ENCODE measurements at regions not wholly inside any gene's neighbourhood (a gene's known extent, or its start where the extent isn't known, plus 50 kb on each side); places are given as distances from the start of the nearest gene placed in this dataset.

DNA sequence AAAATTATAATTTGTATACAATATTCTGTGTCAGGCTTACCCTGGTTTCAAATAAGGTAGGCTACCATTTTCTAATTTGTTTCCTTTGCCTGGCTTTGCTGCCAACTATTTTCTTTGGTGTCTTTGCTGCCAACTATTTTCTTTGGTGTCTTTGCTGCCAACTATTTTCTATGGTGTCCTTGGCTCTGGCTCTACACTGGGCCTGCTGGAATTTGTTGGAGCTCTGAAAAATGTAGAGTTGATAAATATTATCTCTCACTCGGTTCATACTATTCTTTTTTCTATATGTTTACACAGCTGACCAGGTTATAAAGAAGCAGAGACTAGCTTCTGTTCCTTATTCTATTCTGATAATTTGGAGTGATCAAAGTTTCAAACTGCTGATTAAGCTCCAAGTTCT is 768.0 kb upstream of the PHF14 start:
- no peak for DNase-seq

DNA sequence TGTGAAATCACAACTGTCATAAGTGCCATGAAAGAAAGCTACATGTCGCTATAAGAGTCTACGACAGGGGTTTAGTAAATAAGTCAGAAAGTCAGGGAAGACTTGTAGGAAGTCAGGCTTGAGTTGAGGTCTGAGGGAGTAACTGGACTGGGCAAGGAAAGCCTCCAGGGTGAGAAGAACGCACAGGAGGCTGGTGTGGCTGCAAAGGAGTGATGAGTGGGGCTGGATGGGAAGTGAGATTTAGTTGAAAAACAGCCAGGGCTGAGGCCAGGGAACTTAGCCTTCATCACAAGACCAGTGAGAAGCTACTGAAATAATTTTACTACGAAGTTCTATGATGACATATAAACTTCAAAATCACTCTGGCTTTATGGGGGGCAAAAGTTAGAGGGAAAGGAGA is 763.7 kb upstream of the PHF14 start:
- DNase-seq: no peak

DNA sequence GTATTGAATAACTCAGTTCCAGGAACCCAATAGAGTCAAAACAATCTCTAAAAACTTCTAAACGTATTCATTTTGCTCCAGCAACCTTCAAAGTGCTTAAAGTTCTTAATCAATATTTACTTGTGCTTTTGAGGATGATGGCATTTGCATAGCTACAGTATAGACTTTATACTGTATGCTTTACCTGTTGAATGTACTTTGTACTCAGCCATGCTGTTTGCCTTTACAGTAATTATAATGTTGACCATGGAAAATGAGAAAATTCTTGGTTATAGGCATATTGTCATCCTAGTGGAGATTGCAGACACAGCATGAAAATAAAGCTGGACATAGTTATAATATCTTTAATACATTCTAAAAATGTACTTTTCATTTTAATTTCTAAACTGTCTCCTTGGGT is 762.7 kb upstream of the PHF14 start:
- no peak for DNase-seq

- no peak for DNase-seq
Observed at GRCh38 chr7:10211861-10212260, 761.8 kb upstream of the PHF14 start.

DNA sequence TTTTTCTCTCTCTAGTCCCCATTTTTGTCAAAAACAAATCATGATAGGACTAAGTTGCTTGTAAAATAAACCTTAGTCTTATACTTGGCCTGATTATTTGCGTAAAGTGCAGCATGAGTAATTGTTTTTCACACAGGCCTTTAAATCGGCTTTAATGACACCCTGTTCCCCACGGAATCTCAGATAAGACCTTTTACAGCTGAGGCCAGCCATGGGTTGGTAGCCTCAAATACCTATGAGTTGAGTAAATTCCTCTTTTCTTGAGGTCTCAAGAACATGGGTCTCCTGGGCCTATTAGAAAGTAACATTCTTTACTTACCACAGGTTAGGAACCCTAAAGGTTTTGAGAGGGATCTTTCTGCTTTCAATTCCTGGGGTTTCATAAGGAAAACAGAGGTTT is 761.0 kb upstream of the PHF14 start:
- no peak for DNase-seq

GRCh38 chr7:10216462-10216861 is 757.2 kb upstream of the PHF14 start:
- DNase-seq: no peak

GRCh38 chr7:10221084-10221483 is 752.6 kb upstream of the PHF14 start:
- DNase-seq: no peak

- DNase-seq: no peak
Observed at GRCh38 chr7:10222976-10223375, 750.7 kb upstream of the PHF14 start.

- DNase-seq: no peak
Observed at GRCh38 chr7:10225275-10225674, 748.4 kb upstream of the PHF14 start.

DNA sequence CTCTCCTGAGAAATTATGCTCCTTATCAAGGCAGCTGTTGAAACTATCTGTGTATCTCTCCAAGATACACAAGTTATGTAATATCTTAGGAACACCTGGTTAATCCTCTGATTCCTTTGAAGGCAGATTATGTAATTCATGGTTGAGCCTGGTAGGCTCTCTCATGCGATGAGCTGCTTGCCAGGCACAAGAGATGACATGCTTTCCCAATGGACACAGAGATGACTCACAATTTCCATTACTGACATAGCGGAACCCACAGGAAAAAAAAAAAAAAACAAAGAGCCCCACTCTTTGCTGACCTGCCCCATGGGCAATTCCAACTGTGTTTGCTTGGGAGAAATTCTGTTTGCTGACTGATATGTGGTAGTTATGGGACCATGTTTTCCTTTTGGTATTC is 736.4 kb upstream of the PHF14 start:
- no peak for DNase-seq

- no peak for DNase-seq
Observed at GRCh38 chr7:10238641-10239040, 735.0 kb upstream of the PHF14 start.

- no peak for DNase-seq
Observed at GRCh38 chr7:10239695-10240345, 733.9 kb upstream of the PHF14 start.

DNA sequence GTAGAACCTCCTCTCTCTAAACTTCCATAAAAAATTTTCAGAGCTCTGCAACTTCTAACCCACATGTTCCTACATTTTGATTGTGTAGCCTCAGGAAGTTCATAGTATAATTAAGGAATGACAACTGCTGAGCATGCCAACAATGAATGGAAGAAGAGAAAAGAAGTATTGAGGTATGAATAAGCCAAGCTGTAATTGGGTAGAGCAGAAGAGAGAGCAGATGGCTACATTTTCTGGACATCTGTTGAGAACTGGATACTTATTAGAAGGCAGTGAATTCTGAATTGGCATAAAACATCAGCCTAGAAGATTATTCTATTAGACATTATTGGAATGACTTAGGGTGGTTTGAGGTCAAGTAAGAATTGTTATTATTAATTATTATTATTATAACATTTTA is 728.3 kb upstream of the PHF14 start:
- no peak for DNase-seq

DNA sequence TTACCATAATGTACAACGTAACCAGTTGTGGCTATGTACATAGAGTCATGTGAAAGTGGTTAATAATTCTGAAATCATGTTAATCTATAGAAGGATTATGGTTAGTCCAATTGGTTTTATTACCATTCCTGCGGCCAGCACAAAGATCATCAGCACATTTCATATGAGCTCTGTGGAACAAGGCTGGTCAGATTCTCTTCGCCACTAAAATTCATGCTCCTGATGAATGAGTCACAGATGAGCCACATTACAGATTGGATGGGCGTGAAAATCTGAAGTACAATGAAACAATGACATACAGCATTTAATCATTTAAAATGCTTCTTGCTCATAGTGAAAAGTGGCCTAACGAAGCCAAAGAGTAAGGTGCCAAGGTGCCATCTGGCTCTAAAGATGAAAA is 716.2 kb upstream of the PHF14 start:
- DNase-seq: no peak

GRCh38 chr7:10266976-10267375 is 706.7 kb upstream of the PHF14 start:
- DNase-seq: no peak

DNA sequence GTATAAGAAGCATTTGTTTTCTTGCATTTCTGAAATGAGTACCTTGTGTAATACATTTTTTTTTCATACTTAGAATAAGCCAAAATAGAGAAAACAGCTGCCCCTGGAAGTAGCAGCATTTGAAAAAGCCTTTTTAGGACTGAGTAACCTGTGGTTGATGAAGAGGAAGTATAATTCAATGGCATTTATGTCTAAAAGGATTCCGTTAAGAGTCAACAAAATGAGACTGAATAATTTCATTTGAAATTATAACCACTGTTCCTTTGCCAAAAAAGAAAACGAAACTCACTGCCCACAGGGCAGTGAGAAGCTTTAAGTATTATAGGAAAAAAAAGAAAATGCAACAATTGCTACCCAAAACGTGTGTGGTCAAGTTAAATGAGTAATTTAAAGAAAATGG is 705.6 kb upstream of the PHF14 start:
- no peak for DNase-seq

DNA sequence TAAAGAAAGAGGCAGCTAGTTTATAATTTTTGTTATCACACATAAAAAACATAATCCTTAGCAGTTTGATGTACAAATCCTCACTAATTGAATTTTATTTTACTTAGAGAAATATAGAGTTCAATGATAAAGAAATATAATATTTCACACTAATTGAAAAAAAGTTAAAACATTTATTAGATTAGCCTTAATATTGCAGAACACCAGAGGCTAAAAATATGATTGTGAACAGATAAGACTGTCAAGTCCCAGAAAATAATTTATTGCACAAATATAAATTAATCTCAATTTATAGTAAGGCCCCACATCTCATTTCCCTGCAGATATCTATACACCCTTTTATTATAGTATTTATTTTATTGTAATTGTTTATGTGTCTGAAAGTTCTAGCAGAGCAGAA is 690.8 kb upstream of the PHF14 start:
- no peak for DNase-seq

DNA sequence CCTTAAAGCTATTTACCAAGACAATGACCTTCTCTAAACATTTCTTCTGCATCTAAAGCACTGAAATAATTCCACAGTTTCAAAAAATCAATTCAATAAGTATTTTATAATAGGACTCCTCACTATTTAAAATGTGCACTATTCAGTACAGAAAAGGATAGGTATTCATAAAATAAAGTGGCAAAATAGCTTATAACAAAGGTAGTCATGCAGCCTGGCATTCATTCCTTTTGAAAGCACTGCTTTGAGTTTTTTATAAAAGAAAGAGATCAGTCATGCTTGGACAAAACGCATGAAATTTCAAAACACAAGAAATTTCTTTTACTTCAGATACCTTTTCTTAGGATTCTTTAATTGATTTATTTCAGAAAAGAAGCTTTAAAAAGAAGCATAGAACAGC is 689.7 kb upstream of the PHF14 start:
- no peak for DNase-seq

GRCh38 chr7:10299384-10299783 is 674.3 kb upstream of the PHF14 start:
- no peak for DNase-seq

- no peak for DNase-seq
Observed at GRCh38 chr7:10300577-10300976, 673.1 kb upstream of the PHF14 start.

GRCh38 chr7:10308276-10308675 is 665.4 kb upstream of the PHF14 start:
- no peak for DNase-seq

DNA sequence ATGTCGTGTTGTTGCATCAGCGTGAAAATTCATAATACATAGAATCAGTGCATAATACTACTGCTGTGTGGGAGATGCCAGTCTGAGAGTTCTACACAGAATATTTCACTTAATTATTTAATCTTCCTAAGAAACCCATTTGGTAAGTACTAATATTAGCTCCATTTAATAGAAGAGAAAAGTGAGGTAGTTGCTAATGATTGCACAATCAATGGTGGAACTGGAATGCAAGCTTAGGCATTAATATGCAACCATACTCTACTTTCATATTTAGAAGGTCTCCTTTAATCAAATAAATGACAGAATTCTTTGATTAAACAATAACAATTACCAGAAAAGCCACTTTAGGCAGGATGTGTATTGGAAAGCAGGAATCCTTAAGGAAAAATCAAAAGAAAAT is 660.7 kb upstream of the PHF14 start:
- no peak for DNase-seq

GRCh38 chr7:10315881-10316280 is 657.8 kb upstream of the PHF14 start:
- no peak for DNase-seq

GRCh38 chr7:10316488-10316887 is 657.2 kb upstream of the PHF14 start:
- DNase-seq: no peak

DNA sequence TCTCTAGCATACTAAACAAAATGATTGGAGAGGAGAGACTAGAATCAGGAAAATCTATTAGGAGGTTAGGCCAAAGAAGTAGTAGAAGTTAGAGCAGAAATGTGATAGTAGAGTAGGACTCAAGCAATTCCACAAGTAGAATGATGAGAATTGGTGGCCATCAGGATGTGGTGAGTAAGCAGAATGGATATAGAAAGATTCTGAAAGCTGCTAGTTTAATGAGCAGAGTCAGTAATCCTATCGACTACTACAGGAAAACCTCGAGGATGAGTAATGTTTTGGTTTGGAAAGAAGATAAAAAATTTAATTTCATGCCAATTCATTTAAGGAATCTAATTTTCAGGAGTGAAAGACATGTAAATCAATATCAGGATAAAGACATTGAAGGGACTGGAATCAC is 648.3 kb upstream of the PHF14 start:
- no peak for DNase-seq

- DNase-seq: no peak
Observed at GRCh38 chr7:10343108-10343507, 630.6 kb upstream of the PHF14 start.
